ENCODE measurements at regions not wholly inside any gene's neighbourhood (a gene's known extent, or its start where the extent isn't known, plus 50 kb on each side); places are given as distances from the start of the nearest gene placed in this dataset.

- no peak for TF ChIP-seq ZNF407 (IDR thresholded peaks at IDR 0.05; ENCODE audit: low read depth)
- TF ChIP-seq ZNF76 (CRISPR knock-in tag; IDR thresholded peaks at IDR 0.05; ENCODE audit: borderline replicate concordance): no peak
- no peak for TF ChIP-seq NR2F6 (CRISPR knock-in tag; IDR thresholded peaks at IDR 0.05)
- no peak for TF ChIP-seq TEAD4 (IDR thresholded peaks at IDR 0.05; ENCODE audit: low read length)
- no peak for TF ChIP-seq TEAD4 (CRISPR knock-in tag; IDR thresholded peaks at IDR 0.05; ENCODE audit: borderline replicate concordance)
- no peak for TF ChIP-seq PHF21A (IDR thresholded peaks at IDR 0.05; ENCODE audit: borderline replicate concordance, low read depth)
Observed at GRCh38 chr12:114911196-114911595, 227.2 kb upstream of the TBX3 start (continued).

Data from K562 (cell line).